HEK293 (cell line): ENCODE measurements at regions not wholly inside any gene's neighbourhood (a gene's known extent, or its start where the extent isn't known, plus 50 kb on each side); places are given as distances from the start of the nearest gene placed in this dataset.

Experiments
- CTCF ChIP-seq: fragments of 450-650 bp; formaldehyde crosslinking; IDR thresholded peaks from 2 replicates; pipeline ENCODE4 v1.5.1; 2016; ENCODE audit warnings: missing biosample characterization, missing genetic modification characterization
- KLF10 ChIP-seq: fragments of 450-650 bp; IDR thresholded peaks from 2 replicates; pipeline ENCODE4 v1.5.1; 2018; ENCODE audit warnings: missing biosample characterization, mild to moderate bottlenecking, missing genetic modification characterization
- MYNN ChIP-seq: fragments of 450-650 bp; formaldehyde crosslinking; IDR thresholded peaks from 2 replicates; pipeline ENCODE4 v1.5.1; 2016; ENCODE audit warnings: missing biosample characterization, missing genetic modification characterization, borderline replicate concordance
- ZBTB11 ChIP-seq: fragments of 450-650 bp; formaldehyde crosslinking; conservative IDR thresholded peaks from 2 replicates; pipeline ENCODE4 v1.5.1; 2016; ENCODE audit warnings: low read depth, missing biosample characterization, missing genetic modification characterization
- ZNF121 ChIP-seq: fragments of 450-650 bp; formaldehyde crosslinking; IDR thresholded peaks from 2 replicates; pipeline ENCODE4 v1.5.1; 2016; ENCODE audit warnings: missing biosample characterization, missing genetic modification characterization
- ZNF580 ChIP-seq: fragments of 450-650 bp; formaldehyde crosslinking; IDR thresholded peaks from 2 replicates; pipeline ENCODE4 v1.5.1; 2016; ENCODE audit warnings: missing biosample characterization, missing genetic modification characterization
- ZNF747 ChIP-seq: fragments of 450-650 bp; formaldehyde crosslinking; IDR thresholded peaks from 2 replicates; pipeline ENCODE4 v1.5.1; 2016; ENCODE audit warnings: missing biosample characterization, missing genetic modification characterization
- ZNF785 ChIP-seq: fragments of 450-650 bp; formaldehyde crosslinking; IDR thresholded peaks from 2 replicates; pipeline ENCODE4 v1.5.1; 2016; ENCODE audit warnings: missing biosample characterization, missing genetic modification characterization

GRCh38 chr13:97130190-97130589, 91.9 kb upstream of the MBNL2 start:
- TF ChIP-seq CTCF (tag by site-specific recombination) (no peak), KLF10 (tag by site-specific recombination) (no peak), ZNF580 (tag by site-specific recombination) (no peak), ZBTB11 (no peak), ZNF785 (tag by site-specific recombination) (no peak), ZNF747 (tag by site-specific recombination) (no peak), MYNN (no peak), ZNF121 (tag by site-specific recombination) (no peak)
